NCI-H2227 treated with DMSO at 0.1 percent for 48 hours (cell line): ENCODE measurements at regions not wholly inside any gene's neighbourhood (a gene's known extent, or its start where the extent isn't known, plus 50 kb on each side); places are given as distances from the start of the nearest gene placed in this dataset.
"Not testable (repeated sequence)": the region's sequence is repeated elsewhere in the genome, so short reads cannot be mapped to it uniquely, and the experiment has no call there.

ENCODE experiments used
- DNase-seq: peaks from one replicate; lab custom pipeline; 2025; lab: John Stamatoyannopoulos, UW

- not testable (repeated sequence) for DNase-seq
Measured at GRCh38 chr20:5452691-5453090, 135.9 kb upstream of the PROKR2 start.

GRCh38 chr20:5452286-5452685, 135.5 kb upstream of the PROKR2 start:
- DNase-seq = not testable (repeated sequence)

GRCh38 chr20:5451643-5452210, 135.0 kb upstream of the PROKR2 start:
- no peak for DNase-seq

GRCh38 chr20:5448449-5449118, 131.8 kb upstream of the PROKR2 start:
- peak; percentile 20 for DNase-seq

- no peak for DNase-seq
Measured at GRCh38 chr20:5447188-5447587, 130.4 kb upstream of the PROKR2 start.

GRCh38 chr20:5445611-5446010, 128.9 kb upstream of the PROKR2 start:
- DNase-seq = no peak

- DNase-seq = peak; percentile 50
Measured at GRCh38 chr20:5442101-5442500, 125.3 kb upstream of the PROKR2 start.

- DNase-seq = no peak
Measured at GRCh38 chr20:5434116-5434515, 117.4 kb upstream of the PROKR2 start.

- DNase-seq = no peak
Measured at GRCh38 chr20:5433352-5433751, 116.6 kb upstream of the PROKR2 start.

- no peak for DNase-seq
Measured at GRCh38 chr20:5432030-5432429, 115.3 kb upstream of the PROKR2 start.

GRCh38 chr20:5430670-5431069, 113.9 kb upstream of the PROKR2 start:
- no peak for DNase-seq

GRCh38 chr20:5426026-5426425, 109.3 kb upstream of the PROKR2 start:
- no peak for DNase-seq

GRCh38 chr20:5416086-5416485, 99.3 kb upstream of the PROKR2 start:
- peak; percentile 45 for DNase-seq

GRCh38 chr20:5413394-5413793, 96.6 kb upstream of the PROKR2 start:
- no peak for DNase-seq

GRCh38 chr20:5410470-5410869, 93.7 kb upstream of the PROKR2 start:
- no peak for DNase-seq

- DNase-seq = no peak
Measured at GRCh38 chr20:5402903-5403531, 86.3 kb upstream of the PROKR2 start.

- DNase-seq = no peak
Measured at GRCh38 chr20:5401277-5401875, 84.6 kb upstream of the PROKR2 start.

- DNase-seq = no peak
Measured at GRCh38 chr20:5400164-5400762, 83.5 kb upstream of the PROKR2 start.

- DNase-seq = no peak
Measured at GRCh38 chr20:5397393-5397792, 80.6 kb upstream of the PROKR2 start.

- DNase-seq = no peak
Measured at GRCh38 chr20:5395932-5396727, 79.4 kb upstream of the PROKR2 start.

GRCh38 chr20:5393218-5393870, 76.6 kb upstream of the PROKR2 start:
- no peak for DNase-seq
